Fibroblast of gingiva (primary cell): ENCODE measurements at regions not wholly inside any gene's neighbourhood (a gene's known extent, or its start where the extent isn't known, plus 50 kb on each side); places are given as distances from the start of the nearest gene placed in this dataset.
"Not testable (repeated sequence)": the region's sequence is repeated elsewhere in the genome, so short reads cannot be mapped to it uniquely, and the experiment has no call there.

ENCODE experiments used
- DNase-seq: peaks from one replicate; pipeline ENCODE4 v3.0.0-alpha.2; 2011; ENCODE audit warnings: low read depth

DNA sequence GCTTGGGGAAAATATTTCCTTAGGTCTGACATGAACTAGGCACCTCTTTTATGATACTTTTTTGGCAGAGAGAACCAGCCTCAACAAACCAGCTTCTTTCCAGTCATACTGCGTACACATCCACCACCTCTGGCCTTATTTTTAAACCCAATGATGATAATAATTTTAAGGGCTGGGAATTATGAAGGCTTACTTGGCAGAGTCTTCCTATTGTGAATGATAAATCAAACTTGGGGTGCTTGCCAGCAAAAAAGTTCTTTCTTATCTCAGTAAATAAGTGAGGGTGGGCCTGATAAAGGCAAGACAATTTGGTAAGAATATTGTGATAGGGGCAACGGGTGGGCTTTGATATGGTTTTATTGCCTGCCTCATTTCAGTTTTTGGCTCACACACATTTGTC is 1230.2 kb upstream of the ZEB2 start:
- no peak for DNase-seq

- no peak for DNase-seq
Measured at GRCh38 chr2:145749556-145749955, 1229.6 kb upstream of the ZEB2 start.

DNA sequence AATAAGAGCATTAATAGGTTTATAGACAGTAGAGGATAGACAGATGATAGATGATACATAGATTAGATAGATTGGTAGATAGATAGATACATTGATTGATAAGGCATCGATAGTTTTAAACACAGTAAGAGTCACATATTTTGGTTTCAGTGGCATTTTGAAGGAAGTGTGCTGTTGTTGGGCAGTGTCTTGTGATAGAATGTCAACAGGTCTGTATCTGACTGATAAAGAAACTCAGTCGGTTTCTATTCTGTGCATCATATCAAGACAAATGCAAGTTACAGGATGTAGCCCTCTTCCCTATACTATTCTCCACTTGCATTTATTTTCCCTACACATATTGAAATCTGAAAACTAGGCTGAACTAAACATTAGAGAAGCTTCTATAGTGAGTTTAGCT is 1229.0 kb upstream of the ZEB2 start:
- DNase-seq: no peak

DNA sequence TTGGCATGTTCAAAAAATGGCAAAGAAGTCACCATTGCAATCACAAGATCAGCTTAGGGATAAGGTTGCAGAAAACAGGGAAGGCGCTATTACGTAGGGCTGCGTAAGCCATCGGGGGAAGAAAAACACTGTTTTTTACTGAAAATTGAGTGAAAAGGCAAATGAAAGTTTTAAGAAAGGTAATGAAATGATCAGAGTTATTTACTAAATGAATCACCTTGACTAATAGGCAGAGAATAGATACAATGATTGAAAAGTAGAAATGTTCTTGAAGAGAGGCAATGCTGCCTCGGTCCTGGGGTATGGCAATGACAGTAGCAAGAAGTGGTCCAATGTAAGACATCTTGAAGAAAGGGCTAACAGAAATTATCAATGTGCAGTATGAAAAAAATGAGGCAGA is 1227.8 kb upstream of the ZEB2 start:
- no peak for DNase-seq

DNA sequence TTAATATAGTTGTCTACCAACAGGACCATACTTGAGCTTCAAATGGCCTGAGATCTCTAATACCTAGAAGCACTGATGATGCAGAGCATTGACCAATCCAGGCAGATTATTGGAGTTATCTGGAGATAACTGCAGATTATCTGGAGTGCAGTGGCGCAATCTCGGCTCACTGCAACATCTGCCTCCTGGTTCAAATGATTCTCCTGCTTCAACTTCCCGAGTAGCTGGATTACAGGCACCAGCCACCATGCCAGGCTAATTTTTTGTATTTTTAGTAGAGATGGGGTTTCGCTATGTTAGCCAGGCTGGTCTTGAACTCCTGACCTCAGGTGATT is 1225.4 kb upstream of the ZEB2 start:
- not testable (repeated sequence) for DNase-seq

DNA sequence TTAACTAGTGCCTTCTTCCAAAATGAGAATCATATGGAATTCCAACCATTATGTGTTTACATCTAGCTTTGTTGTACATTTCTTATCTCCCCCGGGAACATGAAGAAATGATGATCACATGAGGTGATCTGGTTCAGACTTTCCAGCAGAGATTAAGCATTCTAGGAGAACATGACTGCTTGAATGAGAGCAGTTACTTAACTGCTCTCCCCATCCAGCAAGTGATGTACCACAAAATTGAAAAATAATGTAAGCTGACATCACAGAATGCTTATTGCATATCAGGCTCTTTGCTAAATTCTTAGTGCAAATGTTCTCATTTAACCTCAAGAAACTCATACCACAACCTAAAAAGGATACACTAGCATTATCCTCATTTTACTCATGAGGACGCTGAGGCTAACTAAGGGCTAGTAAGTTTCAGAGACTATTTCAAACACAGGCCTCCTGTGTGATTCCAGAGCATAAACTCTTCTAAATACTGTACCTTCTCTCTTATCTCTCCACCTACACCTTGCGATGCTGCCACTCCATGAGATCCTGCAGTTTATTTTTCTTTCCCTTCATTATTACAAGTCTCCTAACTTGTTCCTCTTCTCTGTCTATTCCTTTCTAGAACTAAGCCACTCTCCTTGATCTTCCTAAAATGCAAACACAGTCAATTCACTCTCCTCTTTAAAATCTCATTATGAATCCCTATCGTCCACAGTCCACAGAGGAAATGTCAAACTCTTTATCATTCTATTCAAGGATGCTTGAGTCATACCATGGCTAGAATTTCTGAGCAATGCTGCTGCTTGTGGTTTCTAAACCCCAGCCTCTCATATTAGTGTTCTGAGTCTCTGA is 1224.8 kb upstream of the ZEB2 start:
- peak; percentile 51 for DNase-seq

DNA sequence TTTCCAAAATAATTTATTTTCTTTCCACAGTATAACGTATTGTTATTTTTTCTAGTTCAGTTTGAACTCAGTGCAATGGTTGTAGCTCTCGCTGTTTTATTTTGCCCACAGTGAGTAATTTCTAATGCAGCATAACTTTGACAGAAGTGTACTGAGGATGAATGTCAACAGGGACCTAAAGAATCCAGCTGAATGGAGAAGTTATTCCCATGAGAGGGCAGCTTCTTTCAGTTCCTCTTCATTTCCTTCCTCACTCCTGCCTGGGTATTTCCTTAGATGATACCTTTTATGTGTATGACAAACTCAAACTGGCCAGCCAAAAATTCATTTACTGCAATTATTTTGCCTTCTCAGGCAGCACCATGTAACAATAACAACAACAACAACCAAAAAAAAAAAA is 1223.1 kb upstream of the ZEB2 start:
- no peak for DNase-seq

GRCh38 chr2:145741636-145742035 is 1221.7 kb upstream of the ZEB2 start:
- no peak for DNase-seq

GRCh38 chr2:145741181-145741580 is 1221.3 kb upstream of the ZEB2 start:
- no peak for DNase-seq

GRCh38 chr2:145740302-145740701 is 1220.4 kb upstream of the ZEB2 start:
- DNase-seq: no peak

GRCh38 chr2:145739681-145740080 is 1219.8 kb upstream of the ZEB2 start:
- DNase-seq: no peak

GRCh38 chr2:145736871-145737270 is 1217.0 kb upstream of the ZEB2 start:
- DNase-seq: no peak

- DNase-seq: no peak
Measured at GRCh38 chr2:145731467-145731866, 1211.5 kb upstream of the ZEB2 start.

GRCh38 chr2:145729993-145730770 is 1210.3 kb upstream of the ZEB2 start:
- DNase-seq: no peak

GRCh38 chr2:145729481-145729880 is 1209.6 kb upstream of the ZEB2 start:
- DNase-seq: no peak

- no peak for DNase-seq
Measured at GRCh38 chr2:145728511-145728910, 1208.6 kb upstream of the ZEB2 start.

GRCh38 chr2:145725876-145726275 is 1206.0 kb upstream of the ZEB2 start:
- no peak for DNase-seq

- no peak for DNase-seq
Measured at GRCh38 chr2:145724311-145724898, 1204.5 kb upstream of the ZEB2 start.

- DNase-seq: no peak
Measured at GRCh38 chr2:145723872-145724271, 1204.0 kb upstream of the ZEB2 start.

- no peak for DNase-seq
Measured at GRCh38 chr2:145721681-145722080, 1201.8 kb upstream of the ZEB2 start.

DNA sequence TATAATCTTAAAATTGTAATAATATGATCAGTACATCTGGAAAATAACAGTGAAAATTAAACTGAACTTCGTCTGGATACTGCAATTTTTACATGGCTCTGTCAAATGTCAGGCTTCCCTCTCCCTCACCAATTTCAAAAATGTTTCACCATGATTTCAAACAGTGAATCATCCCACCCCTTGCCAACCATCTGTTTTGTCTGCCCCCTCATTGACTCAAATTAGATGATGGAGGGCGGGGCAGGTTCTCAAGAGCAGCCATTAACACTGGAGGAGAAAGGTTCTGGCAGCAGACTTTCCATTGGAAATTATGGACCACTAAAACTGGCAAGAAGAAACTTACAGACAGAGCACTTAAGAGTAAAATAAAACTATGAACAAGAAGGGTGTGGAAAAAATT is 1195.7 kb upstream of the ZEB2 start:
- DNase-seq: no peak

DNA sequence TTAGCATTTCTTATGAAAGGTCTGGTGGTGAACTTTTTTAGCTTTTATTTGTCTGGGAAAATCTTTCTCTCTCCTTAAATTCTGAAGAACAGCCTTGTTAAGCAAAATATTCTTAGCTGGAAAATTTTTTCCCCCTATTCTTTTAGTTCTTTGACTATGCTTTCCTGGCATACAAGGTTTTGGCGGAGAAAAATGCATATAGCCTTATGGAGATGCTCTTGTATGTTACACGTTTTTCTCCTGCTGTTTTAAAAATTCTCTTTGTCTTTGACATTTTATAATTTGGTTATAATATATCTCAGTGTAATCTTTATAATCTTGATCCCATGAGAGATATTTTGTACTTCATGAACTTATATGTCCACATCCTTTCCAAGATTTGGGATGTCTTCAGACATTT is 1190.4 kb upstream of the ZEB2 start:
- no peak for DNase-seq

- no peak for DNase-seq
Measured at GRCh38 chr2:145702305-145702704, 1182.4 kb upstream of the ZEB2 start.
